Glutamatergic neuron (in vitro differentiated cells): ENCODE measurements at regions not wholly inside any gene's neighbourhood (a gene's known extent, or its start where the extent isn't known, plus 50 kb on each side); places are given as distances from the start of the nearest gene placed in this dataset.

Source experiments
- DNase-seq: peaks from one replicate; pipeline ENCODE4 v3.0.0; 2022
- H3K27ac Mint-ChIP-seq: one replicate; pipeline ENCODE4 v1.8.0; 2020; ENCODE audit warnings: mild to moderate bottlenecking, mixed read lengths, inconsistent platforms; ENCODE audit not compliant: unreplicated experiment
- H3K27me3 Mint-ChIP-seq: one replicate; pipeline ENCODE4 v1.8.0; 2020; ENCODE audit warnings: mild to moderate bottlenecking, moderate library complexity, mixed read lengths, inconsistent platforms; ENCODE audit not compliant: unreplicated experiment
- H3K36me3 Mint-ChIP-seq: one replicate; pipeline ENCODE4 v1.8.0; 2020; ENCODE audit warnings: mild to moderate bottlenecking, mixed read lengths, inconsistent platforms; ENCODE audit not compliant: unreplicated experiment
- H3K4me1 Mint-ChIP-seq: one replicate; pipeline ENCODE4 v1.8.0; 2020; ENCODE audit warnings: mild to moderate bottlenecking, low read depth, mixed read lengths, inconsistent platforms; ENCODE audit not compliant: unreplicated experiment
- H3K4me3 Mint-ChIP-seq: one replicate; pipeline ENCODE4 v1.8.0; 2020; ENCODE audit warnings: mild to moderate bottlenecking, mixed read lengths, inconsistent platforms; ENCODE audit not compliant: unreplicated experiment
- H3K9me3 Mint-ChIP-seq: one replicate; pipeline ENCODE4 v1.8.0; 2020; ENCODE audit warnings: mild to moderate bottlenecking, moderate library complexity, mixed read lengths, inconsistent platforms; ENCODE audit not compliant: unreplicated experiment
- TF ChIP-seq, protein P1 (sequence below): fragments of 200-600 bp; sonication (generic); IDR thresholded peaks from one replicate; pipeline ENCODE4 v1.5.0; 2021; ENCODE audit not compliant: partially characterized antibody, unreplicated experiment

DNA sequence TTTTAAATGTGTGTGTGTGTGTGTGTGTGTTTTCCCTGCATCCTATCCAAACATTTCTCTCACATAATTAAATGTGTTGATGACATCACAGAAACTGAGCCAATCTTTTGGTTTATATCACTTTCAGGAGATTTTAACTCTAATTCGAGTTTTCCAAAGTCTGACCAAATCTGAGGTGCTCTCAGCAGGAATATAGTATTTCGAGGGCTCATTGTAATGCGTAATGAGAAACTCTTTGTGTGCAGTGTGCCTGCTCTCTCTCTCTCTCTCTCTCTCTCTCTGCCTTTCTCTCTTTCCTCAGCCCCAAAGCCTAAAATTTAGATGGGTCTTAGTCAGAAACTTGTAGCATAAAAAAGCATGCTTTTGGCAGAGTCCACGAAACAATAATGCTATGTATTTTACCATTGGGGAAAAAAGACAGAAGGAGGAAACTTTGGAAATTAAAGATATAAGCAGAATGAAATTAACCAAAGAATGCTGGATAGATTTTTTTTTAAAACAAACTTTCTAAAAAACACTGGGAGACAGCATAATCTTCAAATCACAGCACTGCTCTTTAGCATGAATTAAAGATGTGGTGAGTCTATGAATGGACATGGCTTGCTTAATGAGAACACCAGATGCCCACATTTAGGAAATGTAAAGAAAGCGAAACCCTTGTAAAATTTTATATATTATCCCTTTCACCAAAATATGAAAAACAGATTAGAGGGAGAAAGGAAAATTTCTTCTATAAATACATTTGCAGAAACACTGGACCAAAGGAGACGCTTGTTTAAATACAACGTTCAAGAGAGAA, 206.8 kb upstream of the HABP2 start:
- peaks cover 3% of the 10 kb centered on the region for H3K9me3 Mint-ChIP-seq
- no peaks in the 10 kb centered on the region for H3K36me3 Mint-ChIP-seq
- DNase-seq = no peak
- no peaks in the 10 kb centered on the region for H3K27me3 Mint-ChIP-seq
- TF ChIP-seq, protein P1, sequence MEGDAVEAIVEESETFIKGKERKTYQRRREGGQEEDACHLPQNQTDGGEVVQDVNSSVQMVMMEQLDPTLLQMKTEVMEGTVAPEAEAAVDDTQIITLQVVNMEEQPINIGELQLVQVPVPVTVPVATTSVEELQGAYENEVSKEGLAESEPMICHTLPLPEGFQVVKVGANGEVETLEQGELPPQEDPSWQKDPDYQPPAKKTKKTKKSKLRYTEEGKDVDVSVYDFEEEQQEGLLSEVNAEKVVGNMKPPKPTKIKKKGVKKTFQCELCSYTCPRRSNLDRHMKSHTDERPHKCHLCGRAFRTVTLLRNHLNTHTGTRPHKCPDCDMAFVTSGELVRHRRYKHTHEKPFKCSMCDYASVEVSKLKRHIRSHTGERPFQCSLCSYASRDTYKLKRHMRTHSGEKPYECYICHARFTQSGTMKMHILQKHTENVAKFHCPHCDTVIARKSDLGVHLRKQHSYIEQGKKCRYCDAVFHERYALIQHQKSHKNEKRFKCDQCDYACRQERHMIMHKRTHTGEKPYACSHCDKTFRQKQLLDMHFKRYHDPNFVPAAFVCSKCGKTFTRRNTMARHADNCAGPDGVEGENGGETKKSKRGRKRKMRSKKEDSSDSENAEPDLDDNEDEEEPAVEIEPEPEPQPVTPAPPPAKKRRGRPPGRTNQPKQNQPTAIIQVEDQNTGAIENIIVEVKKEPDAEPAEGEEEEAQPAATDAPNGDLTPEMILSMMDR = no peak
- H3K4me1 Mint-ChIP-seq = peaks cover 1% of the 10 kb centered on the region
- no peak overlapping the region for H3K27ac Mint-ChIP-seq
- H3K4me3 Mint-ChIP-seq = no peak overlapping the region

DNA sequence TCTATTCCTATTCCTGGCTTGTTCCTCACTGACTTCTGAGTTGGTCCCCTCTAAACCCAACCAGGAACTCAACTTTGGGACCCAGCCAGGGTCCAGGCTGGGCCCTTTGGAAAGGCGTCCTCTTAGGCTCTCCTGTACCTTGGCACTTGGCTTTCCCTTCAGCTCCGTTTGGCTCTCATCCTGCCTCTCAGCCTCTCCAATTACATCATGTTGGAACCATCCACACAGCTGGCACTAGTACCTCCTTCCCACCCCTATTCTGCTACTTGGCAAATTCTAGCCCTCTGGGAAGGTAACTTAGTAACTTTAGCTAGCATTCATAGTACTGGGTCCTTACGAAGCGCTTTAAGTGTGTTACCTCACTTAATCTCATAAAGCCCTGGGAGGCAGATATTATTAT, 205.3 kb upstream of the HABP2 start:
- Mint-ChIP-seq H3K9me3 (peaks cover 1% of the 10 kb centered on the region), H3K27ac (no peak overlapping the region), H3K4me3 (no peak overlapping the region), H3K4me1 (peaks cover 1% of the 10 kb centered on the region), H3K36me3 (no peaks in the 10 kb centered on the region), H3K27me3 (no peaks in the 10 kb centered on the region)
- TF ChIP-seq, protein P1 = no peak
- DNase-seq = no peak

DNA sequence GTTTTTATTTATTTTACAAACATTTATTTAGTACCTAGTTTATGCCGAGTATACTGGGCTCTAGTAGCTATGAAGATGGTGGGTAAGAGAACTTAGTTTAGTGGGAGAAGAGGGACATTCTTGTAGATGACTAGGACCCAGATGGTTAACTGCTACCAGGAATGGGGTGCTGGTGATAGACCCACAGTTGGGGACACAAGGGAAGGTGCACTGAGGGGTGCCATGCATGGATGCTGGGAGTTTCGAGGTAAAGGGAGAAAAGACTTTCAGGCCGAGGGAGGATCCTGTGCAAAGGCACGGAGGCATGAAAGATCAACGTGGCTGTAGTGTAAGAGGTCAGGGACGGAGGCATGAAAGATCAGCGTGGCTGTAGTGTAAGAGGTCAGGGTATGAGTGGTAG, 204.2 kb upstream of the HABP2 start:
- TF ChIP-seq, protein P1 = no peak
- Mint-ChIP-seq H3K4me3 (no peak overlapping the region), H3K9me3 (peaks cover 1% of the 10 kb centered on the region), H3K36me3 (no peaks in the 10 kb centered on the region), H3K27ac (no peak overlapping the region), H3K27me3 (no peaks in the 10 kb centered on the region), H3K4me1 (peaks cover 1% of the 10 kb centered on the region)
- DNase-seq = no peak

DNA sequence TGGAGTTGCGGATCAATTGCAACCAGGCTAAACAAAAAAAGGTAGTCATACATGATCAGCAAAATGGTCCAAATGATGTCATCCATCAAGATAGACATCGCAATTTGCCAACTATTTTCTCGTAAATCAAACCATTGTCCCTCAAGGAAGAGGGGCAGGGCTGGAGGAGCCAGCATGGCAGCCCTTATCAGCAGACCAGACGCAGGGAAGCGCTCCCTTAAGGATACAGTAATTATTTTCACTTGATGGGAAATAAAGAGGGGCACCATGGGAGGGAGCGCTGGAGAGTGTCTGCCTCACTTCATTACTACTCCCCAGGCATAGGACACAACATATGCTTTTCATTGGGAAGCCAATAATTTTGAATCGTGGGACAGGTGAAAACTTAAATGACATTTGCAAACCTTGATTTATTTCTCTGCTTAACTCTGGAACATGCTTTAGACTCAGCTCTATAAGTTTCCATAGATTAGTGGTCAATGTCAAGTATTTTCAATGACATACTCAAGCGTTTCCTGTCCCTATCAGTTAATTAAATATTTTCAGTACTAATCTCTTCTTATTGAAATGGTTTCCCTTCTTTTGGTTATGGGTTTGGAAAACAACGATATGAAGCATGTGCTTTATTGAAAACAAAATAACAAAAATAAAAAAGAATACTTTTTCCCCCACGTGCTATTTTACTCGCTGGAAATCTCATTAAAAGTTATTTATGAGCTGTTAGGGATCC, 202.4 kb upstream of the HABP2 start:
- peaks cover 1% of the 10 kb centered on the region for H3K4me1 Mint-ChIP-seq
- TF ChIP-seq, protein P1 = no peak
- H3K27ac Mint-ChIP-seq = no peak overlapping the region
- H3K36me3 Mint-ChIP-seq = no peaks in the 10 kb centered on the region
- no peaks in the 10 kb centered on the region for H3K27me3 Mint-ChIP-seq
- H3K4me3 Mint-ChIP-seq = no peak overlapping the region
- peaks cover 5% of the 10 kb centered on the region for H3K9me3 Mint-ChIP-seq
- no peak for DNase-seq

DNA sequence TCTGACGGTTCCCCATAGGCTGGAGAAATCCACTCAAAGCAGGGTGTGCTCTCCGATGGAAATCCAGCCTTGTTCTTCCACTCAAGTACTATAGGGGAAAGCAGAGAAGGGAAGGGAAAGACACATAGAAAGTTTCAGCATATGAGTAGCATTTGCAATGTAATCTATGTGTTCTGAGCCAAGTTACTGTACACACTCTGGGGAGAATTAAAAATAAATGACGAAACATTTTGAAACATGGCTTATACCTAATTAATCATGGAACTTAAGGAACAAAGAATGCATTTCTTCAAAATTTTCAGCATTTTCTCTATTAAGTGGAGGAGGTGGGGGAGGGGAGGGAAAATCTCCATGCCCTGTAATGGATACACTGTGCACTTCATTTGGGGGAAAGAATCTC, 198.1 kb upstream of the HABP2 start:
- no peaks in the 10 kb centered on the region for H3K36me3 Mint-ChIP-seq
- H3K4me3 Mint-ChIP-seq = no peak overlapping the region
- H3K27me3 Mint-ChIP-seq = peaks cover 2% of the 10 kb centered on the region
- peaks cover 4% of the 10 kb centered on the region for H3K4me1 Mint-ChIP-seq
- TF ChIP-seq, protein P1 = no peak
- H3K9me3 Mint-ChIP-seq = peaks cover 6% of the 10 kb centered on the region
- no peak for DNase-seq
- H3K27ac Mint-ChIP-seq = no peak overlapping the region
